ENCODE measurements at regions not wholly inside any gene's neighbourhood (a gene's known extent, or its start where the extent isn't known, plus 50 kb on each side); places are given as distances from the start of the nearest gene placed in this dataset.

DNA sequence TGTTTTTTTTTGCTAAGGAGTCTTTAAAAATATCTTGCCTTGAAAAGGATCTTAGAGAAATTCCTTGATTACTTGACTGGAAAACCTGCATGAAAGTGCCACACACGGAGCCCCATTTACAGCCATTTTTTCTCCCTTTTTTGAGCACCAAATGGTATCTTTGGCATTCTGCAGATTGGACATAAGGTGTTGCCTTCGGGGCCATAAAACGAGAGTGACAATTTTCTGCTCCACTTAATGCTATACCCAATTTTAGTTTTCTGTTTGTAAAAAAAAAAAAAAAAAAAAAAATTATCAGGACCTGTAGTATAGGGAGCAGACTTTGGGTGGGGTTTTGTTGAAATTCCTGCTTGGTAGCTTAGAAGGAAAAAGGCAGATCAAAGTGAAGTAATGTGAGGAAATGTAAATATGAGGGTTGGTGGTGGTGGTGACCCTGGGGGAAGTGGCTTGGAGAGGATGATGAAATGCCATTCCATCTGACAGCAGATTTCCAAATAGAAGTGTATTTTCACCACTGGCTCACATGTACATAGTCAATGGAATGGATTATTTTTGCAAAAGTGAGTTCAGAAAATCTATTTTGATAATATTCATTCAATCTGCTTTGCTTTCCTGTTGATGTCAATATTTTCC, 212.1 kb upstream of the SOX4 start:
- no peak for DNase-seq (ENCODE audit: low spot score)

DNA sequence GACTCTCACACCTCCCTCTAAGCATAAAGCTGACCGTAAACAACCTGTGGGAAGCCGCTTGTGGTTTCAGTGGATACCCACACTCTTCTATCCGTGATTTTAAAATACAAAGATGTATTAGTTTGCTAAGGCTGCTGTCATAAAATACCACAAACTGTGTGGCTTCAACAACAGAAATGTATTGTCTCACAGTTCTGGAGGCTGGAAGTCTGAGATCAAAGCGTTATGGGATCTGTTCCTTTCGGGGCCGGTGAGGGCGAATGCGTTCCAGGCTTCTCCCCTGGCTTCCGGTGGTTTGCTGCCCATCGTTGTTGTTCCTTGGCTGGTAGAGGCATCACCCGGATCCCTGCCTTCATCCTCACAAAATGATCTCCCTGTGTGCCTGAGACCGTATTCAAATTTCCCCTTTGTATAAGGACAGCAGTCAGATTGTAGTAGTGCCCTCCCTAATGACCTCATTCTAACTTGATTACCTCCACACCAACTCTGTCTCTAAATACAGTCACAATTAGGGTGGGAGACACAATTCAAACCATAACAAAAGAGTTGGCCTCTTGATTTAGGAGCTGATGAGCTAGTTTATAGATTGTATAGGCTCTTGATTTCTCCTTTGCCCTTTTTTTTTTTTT, 210.6 kb upstream of the SOX4 start:
- DNase-seq (ENCODE audit: low spot score): no peak

DNA sequence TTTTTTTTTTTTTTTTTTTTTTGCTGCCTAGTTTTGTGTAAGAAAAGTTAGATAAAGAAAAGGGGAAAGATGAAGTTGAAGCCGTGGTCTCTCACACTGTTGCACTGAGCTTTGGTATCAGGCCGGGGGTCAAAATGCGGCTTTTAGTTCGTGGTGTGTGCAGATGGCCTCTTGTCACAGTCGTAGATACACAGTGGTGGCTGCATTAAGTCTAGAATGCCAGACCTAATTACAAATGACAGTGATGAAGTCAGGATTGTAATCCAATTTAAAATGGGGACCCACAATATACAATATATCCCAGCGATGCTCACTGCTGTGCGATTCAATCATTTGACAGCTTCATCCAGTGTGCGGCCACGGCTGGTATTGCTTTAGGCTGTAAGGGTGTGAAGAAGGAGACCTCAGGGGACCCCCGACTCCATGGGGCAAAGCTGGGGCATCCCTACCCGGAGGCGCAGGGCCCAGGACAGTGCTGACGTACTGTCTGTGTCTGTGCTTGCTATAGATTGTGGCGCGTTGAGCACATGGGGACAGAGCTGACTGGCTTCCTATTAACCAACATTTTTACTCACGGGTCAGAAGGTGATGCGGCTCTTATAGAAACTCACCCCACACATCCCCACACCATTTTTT, 210.0 kb upstream of the SOX4 start:
- DNase-seq (ENCODE audit: low spot score): no peak

DNA sequence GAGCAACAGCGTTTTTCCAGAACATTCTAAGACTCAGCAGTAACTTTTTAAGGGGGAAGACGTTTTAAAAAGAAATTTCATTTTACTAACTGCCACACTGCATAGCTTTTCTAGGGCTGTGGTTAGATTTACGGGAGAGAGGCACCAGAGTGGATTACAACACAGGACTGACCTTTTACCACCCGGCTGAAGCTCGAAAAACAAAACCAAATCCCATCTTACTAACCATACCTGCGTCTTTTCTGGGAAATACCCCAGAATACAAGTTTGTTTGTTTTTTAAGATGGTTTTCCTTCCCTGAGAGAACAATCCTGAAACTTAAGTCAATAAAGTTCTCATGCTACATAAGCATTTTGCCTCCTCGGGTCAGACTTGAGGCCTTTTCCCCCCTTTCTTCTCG, 209.3 kb upstream of the SOX4 start:
- no peak for DNase-seq (ENCODE audit: low spot score)

DNA sequence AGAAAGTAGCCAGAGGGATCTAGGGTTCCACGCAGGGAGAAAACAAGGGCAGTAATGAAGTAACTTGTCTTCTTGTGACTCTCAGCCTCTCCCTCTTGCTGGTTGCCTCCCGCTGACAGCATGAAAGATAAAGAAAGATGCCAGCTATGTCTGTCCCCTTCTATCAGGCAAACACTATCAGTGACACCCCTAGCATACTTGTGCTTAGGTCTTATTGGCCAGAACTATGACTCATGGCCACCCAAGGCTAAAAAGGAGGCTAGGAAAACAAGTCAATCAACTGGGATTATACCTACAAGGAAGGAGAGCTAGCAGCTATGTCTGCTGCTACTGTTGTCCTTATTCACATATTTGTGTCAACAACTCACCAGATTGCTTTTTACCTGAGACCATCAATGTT, 206.8 kb upstream of the SOX4 start:
- DNase-seq (ENCODE audit: low spot score): no peak

DNA sequence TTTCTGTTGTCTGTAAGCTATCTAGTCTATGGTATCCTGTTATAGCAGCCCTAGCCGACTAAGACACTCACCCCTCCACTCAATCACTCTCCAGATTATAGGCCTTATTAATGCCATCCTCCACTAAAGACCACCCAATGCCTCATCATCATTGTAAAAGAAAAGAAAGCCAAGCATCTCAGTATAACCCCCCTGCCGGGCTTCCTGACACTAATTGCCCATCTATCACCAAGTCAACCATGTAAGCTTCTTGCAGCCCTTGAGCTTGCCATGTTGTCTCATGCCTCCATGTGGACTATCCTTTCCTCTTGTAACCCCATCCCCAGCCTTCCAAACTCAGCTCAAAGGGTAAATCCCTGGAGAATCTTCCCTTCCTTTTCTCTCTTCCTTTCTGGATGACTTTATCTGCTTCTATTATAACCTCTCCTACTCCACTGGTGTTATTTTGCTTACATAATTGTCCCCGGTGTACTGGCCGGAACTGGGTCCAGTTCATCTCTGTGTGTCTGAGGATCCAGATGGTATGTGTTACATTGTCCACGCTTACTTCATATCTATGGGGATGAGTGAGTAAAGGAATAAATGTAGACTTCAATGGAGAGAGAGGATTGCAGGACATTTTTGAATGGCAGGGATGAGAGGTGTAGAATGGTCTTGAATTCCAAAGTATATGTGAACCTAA, 202.9 kb upstream of the SOX4 start:
- no peak for DNase-seq (ENCODE audit: low spot score)

DNA sequence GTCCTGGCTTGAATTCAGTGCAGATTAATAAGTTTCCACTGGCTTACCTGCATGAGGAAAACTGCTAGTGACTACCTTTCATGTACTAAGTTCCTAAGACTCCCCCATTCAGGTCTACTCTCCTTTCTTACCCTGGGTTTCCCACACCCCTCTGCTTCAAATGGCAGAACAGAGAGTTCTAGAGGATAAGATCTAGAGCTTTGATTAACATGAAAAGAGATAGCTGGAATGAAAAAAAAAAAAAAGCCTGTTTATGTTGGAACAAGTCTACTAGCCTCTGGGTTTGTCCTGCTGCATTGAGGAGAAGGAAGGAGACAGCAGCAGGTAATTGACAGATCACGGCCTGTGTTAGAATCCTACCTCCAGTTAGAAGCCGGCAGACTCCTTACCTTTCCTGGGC, 201.4 kb upstream of the SOX4 start:
- no peak for DNase-seq (ENCODE audit: low spot score)

DNA sequence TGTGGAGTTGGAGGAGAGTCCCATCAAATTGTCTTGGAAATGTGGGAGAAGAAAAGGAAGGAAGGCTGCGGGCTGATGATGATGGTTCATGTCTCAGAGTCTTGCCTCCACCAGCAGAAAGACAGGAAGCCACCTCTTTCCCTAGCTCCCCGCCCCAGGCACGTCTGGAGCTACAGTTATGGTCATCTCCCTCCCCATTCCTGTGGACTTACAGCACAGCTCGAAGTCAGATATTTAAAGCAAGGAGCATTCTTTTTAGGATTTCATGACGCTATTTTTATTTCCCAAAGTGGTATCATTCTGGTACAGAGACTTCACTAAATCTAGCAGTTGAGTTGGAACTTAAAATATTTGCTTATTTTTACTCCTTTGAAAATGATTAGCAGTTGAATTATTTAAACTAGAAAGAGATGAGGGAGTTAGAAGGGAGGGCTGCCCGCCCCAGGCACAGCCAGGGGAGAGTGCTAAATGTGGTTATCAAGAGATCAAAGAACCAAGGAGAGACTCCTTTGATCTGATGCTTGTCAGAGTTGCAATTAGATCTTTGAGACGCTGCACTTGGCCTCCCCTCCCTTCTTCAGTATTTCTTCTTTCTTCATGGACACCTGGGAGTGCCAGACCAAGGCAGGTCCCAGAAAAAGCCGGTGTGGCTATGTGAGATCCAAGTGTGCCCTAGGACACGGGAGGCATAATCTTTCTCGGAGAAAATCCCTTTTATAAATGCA, 199.9 kb upstream of the SOX4 start:
- DNase-seq (ENCODE audit: low spot score): no peak

DNA sequence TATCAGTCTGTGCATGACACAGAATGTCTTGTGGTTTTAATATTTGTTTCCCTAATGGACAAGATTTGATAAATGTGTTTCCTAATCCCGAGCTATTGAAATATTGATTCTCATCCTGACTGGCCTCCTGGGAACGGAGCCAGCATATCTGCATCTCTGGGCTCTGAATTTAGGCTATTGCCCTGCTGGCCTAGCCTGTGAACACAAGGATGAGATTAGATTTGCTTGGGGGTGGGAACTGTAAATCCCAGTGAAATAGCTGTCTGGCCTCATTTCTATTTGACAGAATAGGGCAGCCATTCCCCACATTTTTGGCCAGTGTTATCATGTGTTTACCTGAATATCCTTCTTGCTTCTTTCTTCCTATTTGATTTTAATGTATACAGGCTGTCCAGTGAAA, 198.4 kb upstream of the SOX4 start:
- DNase-seq (ENCODE audit: low spot score): no peak

DNA sequence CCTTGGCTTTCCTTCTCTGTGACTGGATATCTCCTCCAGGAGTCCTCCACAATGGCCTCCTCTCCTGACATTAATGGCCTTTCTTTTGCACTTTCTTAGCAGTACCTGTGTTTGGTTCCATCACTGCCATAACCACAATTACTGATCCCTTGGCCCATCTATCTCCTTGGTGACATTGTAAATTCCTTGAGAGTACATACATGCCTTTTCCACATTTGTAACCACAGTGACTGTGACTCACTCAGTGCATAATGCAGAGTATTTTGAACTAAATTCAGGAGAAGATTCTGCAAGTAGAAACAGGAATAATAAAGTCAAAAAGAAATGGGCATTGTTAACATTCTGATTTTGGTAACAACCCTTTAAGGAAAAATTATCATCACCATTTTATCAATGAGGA, 197.2 kb upstream of the SOX4 start:
- DNase-seq (ENCODE audit: low spot score): no peak

DNA sequence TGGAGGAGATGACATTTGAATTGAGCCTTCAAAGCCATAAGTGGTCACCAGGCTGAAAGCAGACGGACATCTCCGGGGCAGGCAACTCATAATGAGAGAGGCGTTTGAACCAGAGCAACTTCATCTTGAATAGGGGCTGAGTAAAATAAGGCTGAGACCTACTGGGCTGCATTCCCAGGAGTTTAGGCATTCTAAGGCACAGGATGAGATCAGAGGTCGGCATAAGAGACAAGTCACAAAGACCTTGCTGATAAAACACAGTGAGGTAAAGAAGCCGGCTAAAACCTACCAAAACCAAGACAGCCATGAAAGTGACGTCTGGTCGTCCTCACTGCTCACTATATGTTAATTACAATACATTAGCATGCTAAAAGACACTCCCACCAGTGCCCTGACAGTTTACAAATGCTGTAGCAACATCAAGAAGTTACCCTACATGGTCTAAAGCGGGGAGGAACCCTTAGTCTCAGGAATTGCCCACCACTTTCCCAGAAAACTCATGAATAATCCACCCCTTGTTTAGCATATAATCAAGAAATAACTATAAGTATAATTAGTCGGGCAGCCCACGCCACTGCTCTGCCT, 194.7 kb upstream of the SOX4 start:
- DNase-seq (ENCODE audit: low spot score): no peak

DNA sequence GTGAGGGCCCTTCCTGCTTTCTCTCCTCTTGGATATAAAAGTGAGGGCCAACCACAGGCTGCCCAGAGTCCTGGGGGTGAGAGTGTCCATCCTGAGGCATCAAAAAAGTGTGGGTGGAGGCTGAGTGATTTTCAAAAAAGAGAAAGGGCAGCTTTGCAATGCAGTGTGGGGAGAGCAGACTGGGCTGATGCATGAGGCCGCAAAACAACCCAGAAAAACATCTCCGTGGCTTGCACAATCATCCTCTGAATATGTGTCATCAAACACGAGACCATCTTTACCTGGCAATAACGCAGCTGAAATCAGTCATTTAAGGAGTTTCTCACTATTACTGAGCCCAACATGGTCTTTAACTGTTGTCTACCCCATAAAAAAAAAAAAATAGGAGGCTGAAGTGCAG, 191.2 kb upstream of the SOX4 start:
- no peak for DNase-seq (ENCODE audit: low spot score)

DNA sequence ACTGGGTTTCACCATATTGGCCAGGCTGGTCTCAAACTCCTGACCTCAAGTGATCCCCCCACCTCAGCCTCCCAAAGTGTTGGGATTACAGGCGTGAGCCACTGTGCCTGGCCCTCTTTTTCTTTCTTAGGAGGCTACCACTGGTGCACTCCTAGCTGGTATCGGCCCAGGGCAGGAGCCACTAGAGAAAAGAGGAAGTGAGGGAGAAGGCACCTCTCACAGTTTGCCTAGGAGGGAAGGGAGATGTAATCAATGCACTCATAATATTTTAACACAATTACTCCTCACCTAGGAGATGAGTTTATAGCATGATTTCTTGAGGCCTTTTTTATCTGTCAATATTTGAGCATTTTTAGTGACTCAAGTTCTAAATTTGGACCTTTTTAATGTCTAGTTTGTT, 189.0 kb upstream of the SOX4 start:
- DNase-seq (ENCODE audit: low spot score): no peak

DNA sequence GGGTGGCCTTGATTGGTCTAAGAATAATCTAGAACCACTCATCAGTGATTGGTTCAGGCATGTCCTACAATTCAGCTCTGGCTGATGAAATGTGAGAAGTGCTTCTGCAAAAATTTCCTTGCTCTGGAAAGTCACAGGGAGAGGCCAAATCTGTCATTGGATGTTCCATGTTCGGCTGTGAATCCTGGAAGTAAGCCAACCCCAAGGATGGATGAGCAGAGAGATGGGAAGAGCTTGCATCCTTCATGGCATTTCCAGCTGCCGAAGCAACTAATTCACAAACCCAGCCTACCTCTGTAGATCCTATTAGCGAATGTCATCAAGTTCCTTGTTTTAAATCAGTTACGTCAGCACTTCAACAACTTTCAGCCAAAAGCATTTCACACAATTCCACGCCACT, 187.2 kb upstream of the SOX4 start:
- DNase-seq (ENCODE audit: low spot score): no peak

DNA sequence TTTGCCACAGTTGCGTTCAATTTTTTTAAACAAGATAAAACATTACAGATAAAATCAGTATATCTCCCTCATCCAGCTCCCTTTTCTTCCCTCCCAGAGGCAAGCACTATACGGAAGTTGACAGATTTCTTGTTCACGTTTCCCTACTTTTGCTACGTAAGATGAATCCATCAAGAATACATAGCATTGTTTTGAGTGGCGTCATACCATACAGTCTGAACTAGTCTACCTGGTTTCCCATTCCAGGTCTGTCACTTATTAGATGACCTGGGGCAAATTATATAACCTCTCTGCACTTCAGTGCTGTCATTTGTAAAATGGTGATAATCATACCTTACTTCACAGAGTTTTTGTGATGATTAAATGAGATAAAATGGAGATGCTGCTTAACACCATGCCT, 184.3 kb upstream of the SOX4 start:
- no peak for DNase-seq (ENCODE audit: low spot score)

DNA sequence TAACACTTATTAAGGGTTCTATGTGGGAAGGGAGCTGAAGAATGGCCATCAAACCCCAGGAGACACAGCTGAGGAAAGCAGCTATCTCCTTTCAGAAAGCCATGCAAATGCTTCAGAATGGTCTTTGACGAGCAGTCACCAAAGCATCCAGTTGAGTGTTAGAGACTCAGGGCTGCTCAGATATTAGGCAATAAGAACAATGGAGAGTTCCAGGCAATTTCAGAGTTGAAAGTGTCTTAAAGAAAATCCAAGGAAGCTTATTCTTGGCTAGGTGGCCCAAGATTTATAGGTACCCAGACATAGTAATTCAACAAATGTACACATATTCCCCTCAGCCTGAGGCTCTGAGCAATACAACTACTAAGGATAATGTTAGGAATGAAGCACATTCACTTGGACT, 180.1 kb upstream of the SOX4 start:
- DNase-seq (ENCODE audit: low spot score): no peak

DNA sequence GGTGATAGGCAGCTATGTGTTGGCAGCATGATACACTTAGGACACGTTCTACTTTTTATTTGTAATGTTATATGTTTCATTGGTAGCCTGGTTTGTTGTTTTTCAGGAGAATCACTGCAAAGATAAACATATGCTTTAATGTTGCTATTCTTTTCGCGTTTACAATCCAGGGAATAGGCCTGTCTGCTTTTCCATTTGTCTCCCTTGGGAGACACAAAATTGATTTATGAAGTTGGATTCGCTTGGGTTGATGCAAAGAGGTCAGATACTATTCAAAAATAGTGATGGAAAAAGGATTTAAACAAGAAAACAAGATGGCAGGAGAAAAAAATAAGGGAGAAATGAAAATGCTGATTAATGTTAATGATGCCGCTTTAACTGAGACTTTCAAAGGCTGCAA, 179.5 kb upstream of the SOX4 start:
- no peak for DNase-seq (ENCODE audit: low spot score)

DNA sequence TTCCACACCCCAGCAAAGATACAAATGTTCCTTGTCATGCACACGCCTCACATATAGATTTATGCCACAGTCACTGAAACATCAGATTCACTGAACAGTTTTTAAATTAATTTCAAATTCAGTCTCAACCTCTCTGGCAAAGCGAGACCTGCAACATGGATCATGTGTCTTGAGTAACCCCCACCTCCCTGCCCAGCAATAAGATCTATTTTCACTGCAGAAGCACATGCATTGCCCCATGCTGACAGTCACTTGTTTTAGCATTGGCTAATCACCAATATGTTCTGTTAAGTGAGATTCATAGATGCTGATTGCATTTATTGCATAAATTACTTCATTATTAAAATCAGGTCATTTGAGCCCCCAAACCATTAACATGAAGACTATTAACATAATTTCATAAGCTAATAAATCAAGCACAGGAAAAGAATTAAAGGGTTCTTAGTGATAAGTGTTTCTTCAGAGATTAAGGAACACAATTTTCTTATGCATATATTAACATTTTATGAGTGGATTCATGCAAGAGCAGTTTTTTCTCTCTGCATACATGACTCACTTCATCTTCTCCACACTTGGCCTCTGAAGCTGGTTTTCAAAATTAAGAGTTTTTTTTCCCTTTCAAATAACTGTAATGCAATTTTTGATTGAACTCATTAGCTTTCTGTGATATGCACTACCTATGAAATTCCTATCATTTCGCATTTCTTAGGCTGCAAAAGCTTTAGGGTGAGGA, 173.2 kb upstream of the SOX4 start:
- no peak for DNase-seq (ENCODE audit: low spot score)

DNA sequence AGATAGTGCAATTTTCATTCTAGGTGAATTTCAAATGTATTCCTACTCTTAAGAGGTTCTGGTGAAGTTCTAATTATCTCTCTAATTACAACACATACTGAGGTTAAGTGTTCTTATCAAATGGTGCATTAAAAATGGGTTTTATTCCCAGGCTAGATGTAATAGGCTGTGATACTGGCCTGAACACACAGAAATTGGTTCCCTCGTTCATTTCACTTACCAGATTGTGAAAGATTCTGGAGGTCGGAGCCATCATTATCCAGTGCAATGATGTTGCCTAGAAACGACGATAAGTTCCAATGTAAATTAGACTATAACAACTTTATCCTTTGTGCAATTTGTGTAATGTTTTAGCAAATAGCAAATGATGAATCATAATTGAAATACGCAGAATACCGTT, 172.6 kb upstream of the SOX4 start:
- no peak for DNase-seq (ENCODE audit: low spot score)

DNA sequence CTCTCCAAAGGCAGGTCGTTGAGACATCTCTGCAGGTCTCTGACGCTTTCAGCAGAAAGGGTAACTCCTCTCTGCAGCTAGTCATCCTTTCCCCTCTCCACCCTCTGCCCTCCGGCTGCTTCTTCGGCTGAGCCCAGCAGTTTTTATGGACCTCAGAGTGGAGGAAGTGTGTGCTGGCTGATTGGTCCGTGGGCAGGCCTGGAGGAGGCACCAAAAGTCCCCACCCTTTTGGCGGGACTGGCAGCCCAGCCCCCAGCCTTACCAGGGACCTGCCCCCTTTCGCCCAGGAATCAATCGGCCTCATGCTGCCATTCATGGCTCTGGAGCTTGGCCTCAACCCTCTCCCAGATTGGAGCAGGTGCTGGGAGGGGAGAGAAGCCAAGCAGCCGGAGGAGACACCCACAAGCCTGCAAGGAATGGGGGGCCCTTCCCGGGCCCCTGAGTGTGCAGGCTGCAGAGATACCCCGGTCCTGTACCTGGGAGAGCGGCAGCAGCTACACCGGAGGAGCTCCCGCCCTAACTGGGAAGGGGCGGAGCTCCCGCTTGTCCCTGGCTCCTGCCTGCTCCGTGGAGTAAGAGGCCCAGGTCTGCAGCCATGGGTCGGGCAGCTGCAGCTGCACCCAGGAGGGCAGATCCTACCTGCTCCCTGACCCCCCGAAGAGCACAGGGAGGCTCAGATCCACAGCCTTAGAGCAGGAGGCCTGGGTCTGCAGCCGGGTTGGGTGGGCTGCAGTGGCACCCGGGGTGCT, 170.3 kb upstream of the SOX4 start:
- DNase-seq (ENCODE audit: low spot score): no peak
